H9 (cell line): ENCODE measurements at regions not wholly inside any gene's neighbourhood (a gene's known extent, or its start where the extent isn't known, plus 50 kb on each side); places are given as distances from the start of the nearest gene placed in this dataset.

ENCODE experiments used
- DNase-seq: peaks from one replicate; pipeline ENCODE4 v3.0.0-alpha.2; 2017
- H2AFZ ChIP-seq: one replicate; pipeline ENCODE4 v1.6.1; 2013; ENCODE audit warnings: mild to moderate bottlenecking, low read length, control low read depth, moderate library complexity
- H2AK5ac ChIP-seq: 2 replicates; pipeline ENCODE4 v1.6.1; 2013; ENCODE audit warnings: low read length, control low read depth, mixed read lengths; ENCODE audit not compliant: insufficient read length
- H2BK120ac ChIP-seq: one replicate; pipeline ENCODE4 v1.6.1; 2013; ENCODE audit warnings: low read depth, mild to moderate bottlenecking, low read length, control low read depth, inconsistent platforms; ENCODE audit not compliant: poor library complexity, severe bottlenecking
- H2BK12ac ChIP-seq: 2 replicates; pipeline ENCODE4 v1.6.1; 2013; ENCODE audit warnings: low read length, control low read depth, mixed read lengths, low read depth; ENCODE audit not compliant: insufficient read length
- H2BK15ac ChIP-seq: 2 replicates; pipeline ENCODE4 v1.6.1; 2013; ENCODE audit warnings: low read depth, low read length, control low read depth
- H2BK20ac ChIP-seq: one replicate; pipeline ENCODE4 v1.6.1; 2013; ENCODE audit warnings: low read depth, mild to moderate bottlenecking, low read length, control low read depth, inconsistent platforms; ENCODE audit not compliant: poor library complexity, severe bottlenecking
- H2BK5ac ChIP-seq: 2 replicates; pipeline ENCODE4 v1.6.1; 2013; ENCODE audit warnings: low read length, control low read depth, mixed read lengths; ENCODE audit not compliant: insufficient read length
- H3K14ac ChIP-seq: 2 replicates; pipeline ENCODE4 v1.6.1; 2013; ENCODE audit warnings: low read length, control low read depth; ENCODE audit not compliant: insufficient read depth
- H3K18ac ChIP-seq: 2 replicates; pipeline ENCODE4 v1.6.1; 2013; ENCODE audit warnings: low read depth, mild to moderate bottlenecking, mixed read lengths, low read length, control low read depth; ENCODE audit not compliant: insufficient read length
- H3K23ac ChIP-seq: 2 replicates; pipeline ENCODE4 v1.6.1; 2013; ENCODE audit warnings: low read length, control low read depth, mixed read lengths, low read depth; ENCODE audit not compliant: insufficient read length
- H3K23me2 ChIP-seq: 2 replicates; pipeline ENCODE4 v1.6.1; 2013; ENCODE audit warnings: low read depth, mild to moderate bottlenecking, mixed read lengths, low read length, control low read depth; ENCODE audit not compliant: insufficient read length, poor library complexity, severe bottlenecking
- H3K27ac ChIP-seq: 2 replicates; pipeline ENCODE4 v1.5.1; 2013; ENCODE audit warnings: low read length, control low read depth, mixed read lengths, low read depth; ENCODE audit not compliant: insufficient read length
- H3K27me3 ChIP-seq: 2 replicates; pipeline ENCODE4 v1.6.1; 2013; ENCODE audit warnings: low read length, control low read depth, inconsistent platforms; ENCODE audit not compliant: insufficient read depth
- H3K4ac ChIP-seq: 2 replicates; pipeline ENCODE4 v1.6.1; 2013; ENCODE audit warnings: low read depth, mild to moderate bottlenecking, control low read depth, inconsistent platforms, low read length, moderate library complexity
- H3K4me1 ChIP-seq: 2 replicates; pipeline ENCODE4 v1.6.1; 2013; ENCODE audit warnings: low read length, control low read depth, inconsistent platforms; ENCODE audit not compliant: insufficient read depth
- H3K4me2 ChIP-seq: 2 replicates; pipeline ENCODE4 v1.6.1; 2013; ENCODE audit warnings: low read length, control low read depth, mixed read lengths; ENCODE audit not compliant: insufficient read length, insufficient read depth
- H3K56ac ChIP-seq: 2 replicates; pipeline ENCODE4 v1.6.1; 2013; ENCODE audit warnings: low read depth, mild to moderate bottlenecking, mixed read lengths, low read length, control low read depth; ENCODE audit not compliant: insufficient read length
- H3K79me1 ChIP-seq: 2 replicates; pipeline ENCODE4 v1.6.1; 2013; ENCODE audit warnings: low read depth, mild to moderate bottlenecking, moderate library complexity, low read length, control low read depth, inconsistent platforms; ENCODE audit not compliant: insufficient read depth, poor library complexity, severe bottlenecking
- H3K79me2 ChIP-seq: 2 replicates; pipeline ENCODE4 v1.6.1; 2013; ENCODE audit warnings: low read length, control low read depth, inconsistent platforms; ENCODE audit not compliant: insufficient read depth
- H3K9ac ChIP-seq: 2 replicates; pipeline ENCODE4 v1.6.1; 2013; ENCODE audit warnings: low read length, control low read depth, mixed read lengths; ENCODE audit not compliant: insufficient read length; ENCODE audit errors: extremely low read depth
- H3K9me3 ChIP-seq: one replicate; pipeline ENCODE4 v1.6.1; 2013; ENCODE audit warnings: low read depth, low read length, inconsistent platforms; ENCODE audit not compliant: control insufficient read depth
- H3T11ph ChIP-seq: one replicate; pipeline ENCODE4 v1.6.1; 2013; ENCODE audit warnings: mild to moderate bottlenecking, low read length, control low read depth, inconsistent platforms
- H4K20me1 ChIP-seq: one replicate; pipeline ENCODE4 v1.6.1; 2013; ENCODE audit not compliant: control insufficient read depth, insufficient read length, insufficient read depth
- H4K5ac ChIP-seq: 2 replicates; pipeline ENCODE4 v1.6.1; 2013; ENCODE audit warnings: low read depth, mild to moderate bottlenecking, mixed read lengths, low read length, control low read depth; ENCODE audit not compliant: insufficient read length
- H4K8ac ChIP-seq: replicated peaks from 2 replicates; pipeline ENCODE4 v1.6.1; 2013; ENCODE audit warnings: low read length, control low read depth, mixed read lengths, low read depth; ENCODE audit not compliant: insufficient read length
- H4K91ac ChIP-seq: 2 replicates; pipeline ENCODE4 v1.6.1; 2013; ENCODE audit warnings: low read depth, mild to moderate bottlenecking, moderate library complexity, mixed read lengths, low read length, control low read depth; ENCODE audit not compliant: insufficient read length
- H3K27ac Mint-ChIP-seq, 3 experiments: 2 replicates in 2 of 3; 3 replicates in 1 of 3; pipeline ENCODE4 v1.8.0; 2020 to 2021; ENCODE audit warnings: mixed read lengths in 3 of 3, mild to moderate bottlenecking in 1 of 3, moderate library complexity in 1 of 3
- H3K27me3 Mint-ChIP-seq: 2 replicates; pipeline ENCODE4 v1.8.0; 2021; ENCODE audit warnings: low read depth, mild to moderate bottlenecking, moderate library complexity, mixed read lengths
- H3K36me3 Mint-ChIP-seq, 3 experiments: 2 replicates in 2 of 3; 3 replicates in 1 of 3; pipeline ENCODE4 v1.8.0; 2020 to 2021; ENCODE audit warnings: low read depth in 3 of 3, mixed read lengths in 3 of 3; ENCODE audit not compliant: insufficient read depth in 1 of 3
- H3K4me1 Mint-ChIP-seq, 2 experiments: 2 replicates each; pipeline ENCODE4 v1.8.0; 2020; ENCODE audit warnings: mixed read lengths in 2 of 2
- H3K4me3 Mint-ChIP-seq, 2 experiments: 2 replicates in 1 of 2; 3 replicates in 1 of 2; pipeline ENCODE4 v1.8.0; 2020 to 2021; ENCODE audit warnings: mild to moderate bottlenecking in 2 of 2, mixed read lengths in 2 of 2, moderate library complexity in 1 of 2
- H3K9me3 Mint-ChIP-seq, 2 experiments: 2 replicates in 1 of 2; 3 replicates in 1 of 2; pipeline ENCODE4 v1.8.0; 2020; ENCODE audit warnings: mild to moderate bottlenecking in 2 of 2, mixed read lengths in 2 of 2, moderate library complexity in 1 of 2
- CTCF ChIP-seq: fragments of 200-600 bp; sonication (generic); conservative IDR thresholded peaks from 3 replicates; pipeline ENCODE4 v1.8.0; 2021; ENCODE audit warnings: antibody characterized with exemption, mild to moderate bottlenecking
- WGBS: extraction: QIAGEN DNeasy Blood & Tissue Kit; methylation state at CpG from one replicate; pipeline ENCODE4 v1.1.7; 2013; ENCODE audit warnings: missing lambda C conversion rate, low lambda C conversion rate, mixed read lengths; ENCODE audit not compliant: insufficient read length; ENCODE audit errors: extremely low coverage; 5-methylcytosine and 5-hydroxymethylcytosine counted together

GRCh38 chr3:69538281-69538680 lies 152.4 kb upstream of the FRMD4B start:
- no peak for TF ChIP-seq CTCF
- no CpG with 5 or more reads among the region's 1 CpG for WGBS

More at GRCh38 chr3:69538281-69538680, 152.4 kb upstream of the FRMD4B start:
- no peak overlapping the region for H2BK20ac ChIP-seq
- no peak overlapping the region for H3K27ac ChIP-seq
- peaks cover 3% of the 10 kb centered on the region for H4K20me1 ChIP-seq
- H3K4ac ChIP-seq: no peak overlapping the region
- H2BK12ac ChIP-seq: no peak overlapping the region
- no peak overlapping the region for H2BK5ac ChIP-seq
- no peak overlapping the region for H2AFZ ChIP-seq
- no peak overlapping the region for H3K14ac ChIP-seq
- H3K27ac Mint-ChIP-seq: no peak overlapping the region
- H3K9ac ChIP-seq: no peak overlapping the region
- H3T11ph ChIP-seq: no peak overlapping the region
- H3K9me3 Mint-ChIP-seq: peaks cover 0 to 4% of the 10 kb centered on the region in 2 experiments; a peak in 1 of 5 replicates
- H2AK5ac ChIP-seq: no peak overlapping the region
- H3K4me2 ChIP-seq: no peak overlapping the region
- H4K8ac ChIP-seq: no peak overlapping the region
- peaks cover 12% of the 10 kb centered on the region for H3K23me2 ChIP-seq
- no peak overlapping the region for H3K18ac ChIP-seq
- H3K56ac ChIP-seq: no peak overlapping the region
- no peak overlapping the region for H4K91ac ChIP-seq
- H3K9me3 ChIP-seq: no peaks in the 10 kb centered on the region
- no peak overlapping the region for H2BK15ac ChIP-seq
- no peak overlapping the region for H3K23ac ChIP-seq
- no peaks in the 10 kb centered on the region for H3K36me3 Mint-ChIP-seq
- H3K27me3 Mint-ChIP-seq: peaks cover 36% of the 10 kb centered on the region
- no peak overlapping the region for H2BK120ac ChIP-seq
- no peaks in the 10 kb centered on the region for H3K79me2 ChIP-seq
- H3K4me3 Mint-ChIP-seq: no peak overlapping the region
- no peaks in the 10 kb centered on the region for H3K79me1 ChIP-seq
- no peaks in the 10 kb centered on the region for H3K4me1 ChIP-seq
- H3K4me1 Mint-ChIP-seq: peaks cover 16 to 18% of the 10 kb centered on the region in 2 experiments
- H3K27me3 ChIP-seq: peaks cover 3% of the 10 kb centered on the region; the same call in 1 of the 2 replicates
- no peak overlapping the region for H4K5ac ChIP-seq
- DNase-seq: no peak
